ENCODE measurements at regions not wholly inside any gene's neighbourhood (a gene's known extent, or its start where the extent isn't known, plus 50 kb on each side); places are given as distances from the start of the nearest gene placed in this dataset.
"Not testable (repeated sequence)": the region's sequence is repeated elsewhere in the genome, so short reads cannot be mapped to it uniquely, and the experiment has no call there.

- in situ Hi-C loops (cut with MboI; ENCODE audit: low sequenced_read_pairs, unreplicated experiment), result no loop called here
- no peak for TF ChIP-seq CTCF (IDR thresholded peaks at IDR 0.05; ENCODE audit: borderline replicate concordance, control extremely low read depth, extremely low read depth, insufficient read depth, missing control alignments)
- no peak for DNase-seq (ENCODE audit: low spot score)
Measured at GRCh38 chr1:213511173-213511572, 460.1 kb downstream of the RPS6KC1 start.

- in situ Hi-C loops (cut with MboI; ENCODE audit: low sequenced_read_pairs, unreplicated experiment), result no loop called here
- DNase-seq (ENCODE audit: low spot score), result no peak
- no peak for TF ChIP-seq CTCF (IDR thresholded peaks at IDR 0.05; ENCODE audit: borderline replicate concordance, control extremely low read depth, extremely low read depth, insufficient read depth, missing control alignments)
Measured at GRCh38 chr1:213512316-213512715, 461.3 kb downstream of the RPS6KC1 start.

GRCh38 chr1:213513006-213513405 lies 462.0 kb downstream of the RPS6KC1 start:
- no peak for TF ChIP-seq CTCF (IDR thresholded peaks at IDR 0.05; ENCODE audit: borderline replicate concordance, control extremely low read depth, extremely low read depth, insufficient read depth, missing control alignments)
- no peak for DNase-seq (ENCODE audit: low spot score)
- in situ Hi-C loops (cut with MboI; ENCODE audit: low sequenced_read_pairs, unreplicated experiment), result no loop called here

- DNase-seq (ENCODE audit: low spot score); in situ Hi-C loops (cut with MboI; ENCODE audit: low sequenced_read_pairs, unreplicated experiment): not testable (repeated sequence)
Measured at GRCh38 chr1:213514408-213515179, 463.6 kb downstream of the RPS6KC1 start.

- in situ Hi-C loops (cut with MboI; ENCODE audit: low sequenced_read_pairs, unreplicated experiment), result no loop called here
- TF ChIP-seq CTCF (IDR thresholded peaks at IDR 0.05; ENCODE audit: borderline replicate concordance, control extremely low read depth, extremely low read depth, insufficient read depth, missing control alignments), result no peak
- DNase-seq (ENCODE audit: low spot score), result no peak
Measured at GRCh38 chr1:213519098-213519497, 468.1 kb downstream of the RPS6KC1 start.

GRCh38 chr1:213521206-213521605 lies 466.6 kb upstream of the PROX1 start:
- TF ChIP-seq CTCF (IDR thresholded peaks at IDR 0.05; ENCODE audit: borderline replicate concordance, control extremely low read depth, extremely low read depth, insufficient read depth, missing control alignments), result no peak
- DNase-seq (ENCODE audit: low spot score), result no peak
- in situ Hi-C loops (cut with MboI; ENCODE audit: low sequenced_read_pairs, unreplicated experiment), result no loop called here

GRCh38 chr1:213523781-213524398 lies 463.9 kb upstream of the PROX1 start:
- in situ Hi-C loops (cut with MboI; ENCODE audit: low sequenced_read_pairs, unreplicated experiment), result no loop called here
- DNase-seq (ENCODE audit: low spot score), result no peak
- no peak for TF ChIP-seq CTCF (IDR thresholded peaks at IDR 0.05; ENCODE audit: borderline replicate concordance, control extremely low read depth, extremely low read depth, insufficient read depth, missing control alignments)
